ENCODE measurements at regions not wholly inside any gene's neighbourhood (a gene's known extent, or its start where the extent isn't known, plus 50 kb on each side); places are given as distances from the start of the nearest gene placed in this dataset.

- no peak for TF ChIP-seq CTCF (conservative IDR thresholded peaks at IDR 0.05)
- no peak for TF ChIP-seq ZFX (IDR thresholded peaks at IDR 0.05)
Observed at GRCh38 chr3:146818301-146818700, 213.2 kb upstream of the PLSCR5 start.
